Vagina (tissue), 2 donors: ENCODE measurements at regions not wholly inside any gene's neighbourhood (a gene's known extent, or its start where the extent isn't known, plus 50 kb on each side); places are given as distances from the start of the nearest gene placed in this dataset.

Experiments used
- POLR2A ChIP-seq, 2 donors: fragments of 450-650 bp; IDR thresholded peaks; one replicate each; pipeline ENCODE4 v1.6.1; 2017; ENCODE audit warnings: antibody characterized with exemption in 2 of 2, mild to moderate bottlenecking in 2 of 2, moderate library complexity in 2 of 2
- TF ChIP-seq, protein P1 (sequence below), 3 experiments: fragments of 450-650 bp in 2 of 3; fragments of 200-600 bp in 1 of 3; sonication (generic) in 1 of 3; IDR thresholded peaks; one replicate each; pipeline ENCODE4 v1.5.1; 2017 to 2019; ENCODE audit warnings: antibody characterized with exemption in 3 of 3, mild to moderate bottlenecking in 2 of 3, moderate library complexity in 2 of 3

DNA sequence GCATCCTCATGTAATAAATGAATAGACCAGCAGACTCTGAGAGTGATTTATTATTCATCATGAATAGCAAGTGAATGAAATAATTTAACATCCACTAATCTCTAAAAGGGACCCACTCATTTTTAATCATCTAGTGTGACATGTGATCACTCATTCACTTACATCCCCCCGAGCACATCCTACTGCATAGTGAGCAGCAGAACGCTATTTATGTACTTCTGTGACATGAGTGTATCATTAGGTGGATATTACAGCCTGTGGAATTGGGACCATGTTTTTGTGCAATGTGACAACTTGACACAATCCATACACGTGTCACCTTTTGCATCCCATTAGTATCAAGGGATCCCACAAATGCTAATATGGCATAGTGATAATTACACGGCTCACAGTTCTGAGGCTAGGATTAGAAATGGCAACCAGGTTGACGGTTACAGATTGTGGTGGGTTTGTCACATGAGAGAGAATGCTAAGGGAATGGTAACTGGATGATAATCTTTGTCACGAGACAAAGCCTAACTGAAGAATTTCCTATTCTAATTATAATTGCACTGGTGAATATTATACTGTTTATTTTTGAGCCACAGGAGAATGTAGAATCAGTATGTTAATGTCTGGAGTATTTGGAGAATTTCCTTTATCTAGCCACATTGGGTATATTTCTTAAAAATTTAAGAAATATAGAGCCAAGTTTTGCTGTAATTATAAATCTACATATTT, 595.2 kb upstream of the TBL1XR1 start:
- no peak for TF ChIP-seq POLR2A (IDR thresholded peaks at IDR 0.05)
- TF ChIP-seq, protein P1, sequence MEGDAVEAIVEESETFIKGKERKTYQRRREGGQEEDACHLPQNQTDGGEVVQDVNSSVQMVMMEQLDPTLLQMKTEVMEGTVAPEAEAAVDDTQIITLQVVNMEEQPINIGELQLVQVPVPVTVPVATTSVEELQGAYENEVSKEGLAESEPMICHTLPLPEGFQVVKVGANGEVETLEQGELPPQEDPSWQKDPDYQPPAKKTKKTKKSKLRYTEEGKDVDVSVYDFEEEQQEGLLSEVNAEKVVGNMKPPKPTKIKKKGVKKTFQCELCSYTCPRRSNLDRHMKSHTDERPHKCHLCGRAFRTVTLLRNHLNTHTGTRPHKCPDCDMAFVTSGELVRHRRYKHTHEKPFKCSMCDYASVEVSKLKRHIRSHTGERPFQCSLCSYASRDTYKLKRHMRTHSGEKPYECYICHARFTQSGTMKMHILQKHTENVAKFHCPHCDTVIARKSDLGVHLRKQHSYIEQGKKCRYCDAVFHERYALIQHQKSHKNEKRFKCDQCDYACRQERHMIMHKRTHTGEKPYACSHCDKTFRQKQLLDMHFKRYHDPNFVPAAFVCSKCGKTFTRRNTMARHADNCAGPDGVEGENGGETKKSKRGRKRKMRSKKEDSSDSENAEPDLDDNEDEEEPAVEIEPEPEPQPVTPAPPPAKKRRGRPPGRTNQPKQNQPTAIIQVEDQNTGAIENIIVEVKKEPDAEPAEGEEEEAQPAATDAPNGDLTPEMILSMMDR (IDR thresholded peaks at IDR 0.05), result no peak
